Keratinocyte (primary cell): ENCODE measurements at regions not wholly inside any gene's neighbourhood (a gene's known extent, or its start where the extent isn't known, plus 50 kb on each side); places are given as distances from the start of the nearest gene placed in this dataset.
"Not testable (repeated sequence)": the region's sequence is repeated elsewhere in the genome, so short reads cannot be mapped to it uniquely, and the experiment has no call there.

ENCODE experiments used
- DNase-seq: peaks from one replicate; pipeline ENCODE4 v3.0.0-alpha.2; 2011; ENCODE audit warnings: low read depth, missing footprints, low spot score
- FAIRE-seq: peaks from 2 replicates; lab custom pipeline; 2011; peaks lifted over from hg19 to GRCh38; lab: Jason Lieb, UNC
- H2AFZ ChIP-seq: 2 replicates; pipeline ENCODE4 v1.6.0; 2012; ENCODE audit warnings: low read length, control low read depth, inconsistent platforms; ENCODE audit not compliant: control insufficient read depth
- H3K27ac ChIP-seq: 2 replicates; pipeline ENCODE4 v1.5.1; 2011; ENCODE audit warnings: low read length; ENCODE audit not compliant: control insufficient read depth, insufficient read depth
- H3K27me3 ChIP-seq: 3 replicates; pipeline ENCODE4 v1.6.0; 2011; ENCODE audit warnings: low read length; ENCODE audit not compliant: control insufficient read depth, insufficient read depth; ENCODE audit errors: extremely low read depth
- H3K36me3 ChIP-seq, 2 experiments: 2 replicates in 1 of 2; 3 replicates in 1 of 2; pipeline ENCODE4 v1.5.1; 2011; ENCODE audit warnings: low read length in 2 of 2, mild to moderate bottlenecking in 1 of 2; ENCODE audit not compliant: control insufficient read depth in 2 of 2, insufficient read depth in 2 of 2; ENCODE audit errors: extremely low read depth in 1 of 2
- H3K4me1 ChIP-seq: 3 replicates; pipeline ENCODE4 v1.5.1; 2011; ENCODE audit warnings: low read length; ENCODE audit not compliant: control insufficient read depth, insufficient read depth; ENCODE audit errors: extremely low read depth
- H3K4me2 ChIP-seq: 3 replicates; pipeline ENCODE4 v1.6.0; 2011; ENCODE audit warnings: low read depth, low read length; ENCODE audit not compliant: control insufficient read depth, insufficient read depth; ENCODE audit errors: extremely low read depth
- H3K4me3 ChIP-seq, 3 experiments: fragments of 200-600 bp in 1 of 3; sonication (generic) in 1 of 3; 2 replicates in 2 of 3; 3 replicates in 1 of 3; pipeline ENCODE4 v1.5.1; 2011 to 2016; ENCODE audit warnings: low read length in 3 of 3, mild to moderate bottlenecking in 3 of 3, control low read depth in 2 of 3, inconsistent platforms in 1 of 3, low read depth in 1 of 3, mixed read lengths in 1 of 3, mixed run types in 1 of 3, moderate library complexity in 1 of 3; ENCODE audit not compliant: control insufficient read depth in 2 of 3, insufficient read depth in 2 of 3; ENCODE audit errors: extremely low read depth in 1 of 3
- H3K79me2 ChIP-seq: 2 replicates; pipeline ENCODE4 v1.6.0; 2012; ENCODE audit warnings: low read length; ENCODE audit not compliant: control insufficient read depth, insufficient read depth
- H3K9ac ChIP-seq: 3 replicates; pipeline ENCODE4 v1.6.0; 2011; ENCODE audit warnings: low read length; ENCODE audit not compliant: control insufficient read depth, insufficient read depth; ENCODE audit errors: extremely low read depth
- H3K9me1 ChIP-seq: 3 replicates; pipeline ENCODE4 v1.6.0; 2011; ENCODE audit warnings: low read length; ENCODE audit not compliant: control insufficient read depth, insufficient read depth; ENCODE audit errors: extremely low read depth
- H3K9me3 ChIP-seq: 2 replicates; pipeline ENCODE4 v1.5.1; 2012; ENCODE audit warnings: low read depth, low read length; ENCODE audit not compliant: control insufficient read depth
- H4K20me1 ChIP-seq: 3 replicates; pipeline ENCODE4 v1.6.0; 2011; ENCODE audit warnings: low read length; ENCODE audit not compliant: control insufficient read depth, insufficient read depth; ENCODE audit errors: extremely low read depth
- EZH2 ChIP-seq: IDR thresholded peaks from one replicate; pipeline ENCODE4 v1.6.1; 2012; ENCODE audit warnings: inconsistent platforms, mild to moderate bottlenecking, low read length, moderate library complexity
- dilution Hi-C: fragments of 300-500 bp; cut with MboI; formaldehyde crosslinking; loops from one replicate; pipeline ENCODE4 v1.7.0; 2020; ENCODE audit warnings: low sequenced_read_pairs; ENCODE audit not compliant: extremely low pct_ligation_motif_present
- TF ChIP-seq, protein P1 (sequence below), 3 experiments: IDR thresholded peaks in 1 of 3; conservative IDR thresholded peaks in 1 of 3; optimal IDR thresholded peaks in 1 of 3; 2 replicates in 2 of 3; 3 replicates in 1 of 3; pipeline versions ENCODE3 to v1.5.1; 2011; ENCODE audit warnings: low read length in 3 of 3, mild to moderate bottlenecking in 3 of 3, moderate library complexity in 2 of 3, control low read depth in 1 of 3, inconsistent platforms in 1 of 3; ENCODE audit not compliant: insufficient read depth in 2 of 3; ENCODE audit errors: extremely low read depth in 1 of 3

DNA sequence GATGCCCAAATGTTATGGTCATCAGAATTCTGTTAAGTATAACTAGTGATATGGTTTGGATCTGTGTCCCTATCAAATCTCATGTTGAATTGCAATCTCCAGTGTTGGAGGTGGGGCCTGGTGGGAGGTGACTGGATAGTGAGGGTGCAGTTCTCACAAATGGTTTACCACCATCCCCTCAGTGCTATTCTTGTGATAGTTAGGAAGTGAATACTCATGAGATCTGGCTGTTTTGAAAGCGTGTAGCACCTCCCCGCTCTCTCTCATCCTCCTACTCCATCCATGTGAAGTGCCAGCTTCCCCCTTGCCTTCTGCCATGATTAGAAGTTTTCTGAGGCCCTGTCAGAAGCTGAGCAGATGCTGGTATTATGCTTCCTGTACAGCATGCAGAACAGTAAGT is 359.5 kb downstream of the TMEM167A start:
- Histone ChIP-seq H3K79me2 (no peaks in the 10 kb centered on the region), H3K27me3 (no peaks in the 10 kb centered on the region), H3K4me3 (no peak overlapping the region), H3K9me1 (no peaks in the 10 kb centered on the region), H3K27ac (no peak overlapping the region), H3K4me2 (no peak overlapping the region), H2AFZ (no peak overlapping the region), H3K4me1 (no peaks in the 10 kb centered on the region), H3K9me3 (no peaks in the 10 kb centered on the region), H3K9ac (no peak overlapping the region), H3K36me3 (no peaks in the 10 kb centered on the region), H4K20me1 (no peaks in the 10 kb centered on the region)
- TF ChIP-seq EZH2: no peak
- TF ChIP-seq, protein P1, sequence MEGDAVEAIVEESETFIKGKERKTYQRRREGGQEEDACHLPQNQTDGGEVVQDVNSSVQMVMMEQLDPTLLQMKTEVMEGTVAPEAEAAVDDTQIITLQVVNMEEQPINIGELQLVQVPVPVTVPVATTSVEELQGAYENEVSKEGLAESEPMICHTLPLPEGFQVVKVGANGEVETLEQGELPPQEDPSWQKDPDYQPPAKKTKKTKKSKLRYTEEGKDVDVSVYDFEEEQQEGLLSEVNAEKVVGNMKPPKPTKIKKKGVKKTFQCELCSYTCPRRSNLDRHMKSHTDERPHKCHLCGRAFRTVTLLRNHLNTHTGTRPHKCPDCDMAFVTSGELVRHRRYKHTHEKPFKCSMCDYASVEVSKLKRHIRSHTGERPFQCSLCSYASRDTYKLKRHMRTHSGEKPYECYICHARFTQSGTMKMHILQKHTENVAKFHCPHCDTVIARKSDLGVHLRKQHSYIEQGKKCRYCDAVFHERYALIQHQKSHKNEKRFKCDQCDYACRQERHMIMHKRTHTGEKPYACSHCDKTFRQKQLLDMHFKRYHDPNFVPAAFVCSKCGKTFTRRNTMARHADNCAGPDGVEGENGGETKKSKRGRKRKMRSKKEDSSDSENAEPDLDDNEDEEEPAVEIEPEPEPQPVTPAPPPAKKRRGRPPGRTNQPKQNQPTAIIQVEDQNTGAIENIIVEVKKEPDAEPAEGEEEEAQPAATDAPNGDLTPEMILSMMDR (optimal IDR thresholded peaks at IDR 0.05 in 1 of 3, IDR thresholded peaks at IDR 0.05 in 1 of 3, conservative IDR thresholded peaks at IDR 0.05 in 1 of 3; ENCODE audit: extremely low read depth in 1 of 3, insufficient read depth in 2 of 3, low read length in 3 of 3): no peak
- FAIRE-seq: no peak
- dilution Hi-C loops: no loop called here
- no peak for DNase-seq

DNA sequence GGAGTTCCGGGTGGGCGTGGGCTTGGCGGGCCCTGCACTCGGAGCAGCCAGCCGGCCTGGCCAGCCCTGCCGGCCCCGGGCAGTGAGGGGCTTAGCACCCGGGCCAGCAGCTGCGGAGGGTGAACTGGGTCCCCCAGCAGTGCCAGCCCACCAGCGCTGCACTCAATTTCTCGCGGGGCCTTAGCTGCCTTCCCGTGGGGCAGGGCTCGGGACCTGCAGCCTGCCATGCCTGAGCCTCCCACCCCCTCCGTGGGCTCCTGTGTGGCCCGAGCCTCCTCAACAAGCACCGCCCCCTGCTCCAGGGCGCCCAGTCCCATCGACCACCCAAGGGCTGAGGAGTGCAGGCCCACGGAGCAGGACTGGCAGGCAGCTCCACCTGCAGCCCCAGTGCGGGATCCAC is 362.5 kb downstream of the TMEM167A start:
- H3K79me2 ChIP-seq, DNase-seq, H3K27ac ChIP-seq, H2AFZ ChIP-seq, H3K4me1 ChIP-seq, H4K20me1 ChIP-seq, H3K4me2 ChIP-seq, FAIRE-seq, H3K9me3 ChIP-seq, H3K27me3 ChIP-seq, dilution Hi-C loops, H3K4me3 ChIP-seq, H3K9me1 ChIP-seq, H3K36me3 ChIP-seq, H3K9ac ChIP-seq: not testable (repeated sequence)

DNA sequence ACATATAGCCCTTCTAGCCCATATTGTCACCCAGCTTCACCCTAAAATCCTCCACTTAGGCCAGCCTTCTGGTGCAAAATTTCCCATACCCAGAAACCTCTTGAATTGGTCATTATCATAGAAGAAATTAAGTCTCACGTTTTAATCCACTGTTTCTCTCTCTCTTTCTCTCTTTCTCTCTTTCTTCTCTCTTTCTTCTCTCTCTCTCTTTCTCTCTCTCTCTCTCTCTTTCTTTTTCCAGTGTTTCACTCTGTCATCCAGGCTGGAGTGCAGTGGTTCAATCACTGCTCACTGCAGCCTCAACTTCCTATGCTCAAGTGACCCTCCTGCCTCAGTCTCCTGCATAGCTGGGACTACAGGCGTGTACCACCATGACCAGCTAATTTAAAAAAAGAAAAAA is 363.4 kb downstream of the TMEM167A start:
- Histone ChIP-seq H3K36me3 (no peaks in the 10 kb centered on the region), H3K27me3 (no peaks in the 10 kb centered on the region), H3K27ac (no peak overlapping the region), H3K9me3 (no peaks in the 10 kb centered on the region), H2AFZ (no peak overlapping the region), H4K20me1 (no peaks in the 10 kb centered on the region), H3K9me1 (no peaks in the 10 kb centered on the region), H3K4me3 (no peak overlapping the region), H3K4me2 (no peak overlapping the region), H3K79me2 (no peaks in the 10 kb centered on the region), H3K4me1 (no peaks in the 10 kb centered on the region), H3K9ac (no peak overlapping the region)
- DNase-seq (no peak), FAIRE-seq (no peak)
- TF ChIP-seq, protein P1 (optimal IDR thresholded peaks at IDR 0.05 in 1 of 3, IDR thresholded peaks at IDR 0.05 in 1 of 3, conservative IDR thresholded peaks at IDR 0.05 in 1 of 3; ENCODE audit: extremely low read depth in 1 of 3, insufficient read depth in 2 of 3, low read length in 3 of 3): no peak
- TF ChIP-seq EZH2: no peak
- dilution Hi-C loops: no loop called here
